ENCODE measurements at regions not wholly inside any gene's neighbourhood (a gene's known extent, or its start where the extent isn't known, plus 50 kb on each side); places are given as distances from the start of the nearest gene placed in this dataset.

DNA sequence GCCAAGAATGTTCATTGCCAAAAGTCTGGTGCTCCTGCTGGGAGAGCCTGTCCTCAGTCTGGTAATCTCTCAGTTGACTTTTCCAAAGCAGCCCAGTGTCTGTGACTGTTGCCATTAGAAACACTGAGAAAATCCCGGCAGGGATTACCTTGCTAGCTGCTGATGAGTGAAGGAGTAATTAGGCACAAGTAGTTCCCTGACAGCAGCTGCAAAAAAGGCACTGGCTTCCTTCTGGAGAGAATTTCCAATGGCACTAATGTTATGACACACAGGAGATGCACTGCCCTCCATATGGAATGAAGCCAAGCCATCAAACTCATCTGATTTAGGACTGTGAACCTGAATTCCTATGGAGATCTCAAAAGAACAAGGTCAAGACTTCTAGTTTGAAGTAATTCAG is 1321.2 kb upstream of the SEL1L start:
- TF ChIP-seq, protein P1, sequence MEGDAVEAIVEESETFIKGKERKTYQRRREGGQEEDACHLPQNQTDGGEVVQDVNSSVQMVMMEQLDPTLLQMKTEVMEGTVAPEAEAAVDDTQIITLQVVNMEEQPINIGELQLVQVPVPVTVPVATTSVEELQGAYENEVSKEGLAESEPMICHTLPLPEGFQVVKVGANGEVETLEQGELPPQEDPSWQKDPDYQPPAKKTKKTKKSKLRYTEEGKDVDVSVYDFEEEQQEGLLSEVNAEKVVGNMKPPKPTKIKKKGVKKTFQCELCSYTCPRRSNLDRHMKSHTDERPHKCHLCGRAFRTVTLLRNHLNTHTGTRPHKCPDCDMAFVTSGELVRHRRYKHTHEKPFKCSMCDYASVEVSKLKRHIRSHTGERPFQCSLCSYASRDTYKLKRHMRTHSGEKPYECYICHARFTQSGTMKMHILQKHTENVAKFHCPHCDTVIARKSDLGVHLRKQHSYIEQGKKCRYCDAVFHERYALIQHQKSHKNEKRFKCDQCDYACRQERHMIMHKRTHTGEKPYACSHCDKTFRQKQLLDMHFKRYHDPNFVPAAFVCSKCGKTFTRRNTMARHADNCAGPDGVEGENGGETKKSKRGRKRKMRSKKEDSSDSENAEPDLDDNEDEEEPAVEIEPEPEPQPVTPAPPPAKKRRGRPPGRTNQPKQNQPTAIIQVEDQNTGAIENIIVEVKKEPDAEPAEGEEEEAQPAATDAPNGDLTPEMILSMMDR (tag by site-specific recombination; IDR thresholded peaks at IDR 0.05), result no peak
- no peak for TF ChIP-seq YY1 (tag by site-specific recombination; IDR thresholded peaks at IDR 0.05)
